Mesenchymal stem cell (in vitro differentiated cells and primary cell): ENCODE measurements at regions not wholly inside any gene's neighbourhood (a gene's known extent, or its start where the extent isn't known, plus 50 kb on each side); places are given as distances from the start of the nearest gene placed in this dataset.

Experiments used
- DNase-seq: peaks from one replicate; pipeline ENCODE4 v3.0.0-alpha.2; 2013
- H2AFZ ChIP-seq: one replicate; pipeline ENCODE4 v1.6.1; 2013; ENCODE audit warnings: low read depth, mild to moderate bottlenecking, control low read depth, inconsistent platforms, low read length, moderate library complexity
- H2AK5ac ChIP-seq: 2 replicates; pipeline ENCODE4 v1.6.1; 2013; ENCODE audit warnings: low read length, moderate library complexity, mild to moderate bottlenecking, inconsistent platforms; ENCODE audit not compliant: severe bottlenecking
- H2BK120ac ChIP-seq: one replicate; pipeline ENCODE4 v1.6.1; 2013; ENCODE audit warnings: low read depth, mild to moderate bottlenecking, inconsistent platforms, low read length, moderate library complexity
- H2BK12ac ChIP-seq, 2 experiments: one replicate each; pipeline ENCODE4 v1.6.1; 2013; ENCODE audit warnings: inconsistent platforms in 2 of 2, low read length in 2 of 2, mild to moderate bottlenecking in 2 of 2, moderate library complexity in 2 of 2, control low read depth in 1 of 2
- H2BK15ac ChIP-seq: one replicate; pipeline ENCODE4 v1.6.1; 2013; ENCODE audit warnings: mild to moderate bottlenecking, low read depth, inconsistent platforms; ENCODE audit not compliant: poor library complexity, severe bottlenecking
- H2BK5ac ChIP-seq: 2 replicates; pipeline ENCODE4 v1.6.1; 2013; ENCODE audit warnings: low read depth, mild to moderate bottlenecking, low read length, control low read depth, inconsistent platforms; ENCODE audit not compliant: poor library complexity, severe bottlenecking
- H3K14ac ChIP-seq, 2 experiments: one replicate each; pipeline ENCODE4 v1.6.1; 2013; ENCODE audit warnings: inconsistent platforms in 2 of 2, low read length in 2 of 2, control low read depth in 1 of 2, mild to moderate bottlenecking in 1 of 2, moderate library complexity in 1 of 2
- H3K18ac ChIP-seq, 2 experiments: one replicate each; pipeline ENCODE4 v1.6.1; 2013; ENCODE audit warnings: inconsistent platforms in 2 of 2, low read length in 2 of 2, control low read depth in 1 of 2, low read depth in 1 of 2, mild to moderate bottlenecking in 1 of 2
- H3K23ac ChIP-seq, 2 experiments: one replicate each; pipeline ENCODE4 v1.6.1; 2013; ENCODE audit warnings: inconsistent platforms in 2 of 2, low read length in 2 of 2, mild to moderate bottlenecking in 2 of 2, moderate library complexity in 2 of 2, control low read depth in 1 of 2
- H3K27ac ChIP-seq: 2 replicates; pipeline ENCODE4 v1.5.1; 2013; ENCODE audit warnings: mild to moderate bottlenecking, moderate library complexity, low read length, control low read depth, inconsistent platforms; ENCODE audit not compliant: poor library complexity, severe bottlenecking
- H3K27me3 ChIP-seq, 2 experiments: 2 replicates each; pipeline versions ENCODE4 v1.6.1 to v1.7.0; 2013; ENCODE audit warnings: low read length in 2 of 2, mild to moderate bottlenecking in 2 of 2, moderate library complexity in 2 of 2, control low read depth in 1 of 2, inconsistent platforms in 1 of 2; ENCODE audit not compliant: control insufficient read depth in 1 of 2, insufficient read depth in 1 of 2
- H3K36me3 ChIP-seq, 2 experiments: 2 replicates each; pipeline versions ENCODE4 v1.6.1 to v1.7.0; 2013; ENCODE audit warnings: low read length in 2 of 2, control low read depth in 1 of 2, inconsistent platforms in 1 of 2, low read depth in 1 of 2, mild to moderate bottlenecking in 1 of 2; ENCODE audit not compliant: insufficient read depth in 2 of 2, control insufficient read depth in 1 of 2
- H3K4ac ChIP-seq, 2 experiments: one replicate each; pipeline ENCODE4 v1.6.1; 2013; ENCODE audit warnings: inconsistent platforms in 2 of 2, low read length in 2 of 2, mild to moderate bottlenecking in 2 of 2, moderate library complexity in 2 of 2, control low read depth in 1 of 2, low read depth in 1 of 2
- H3K4me1 ChIP-seq: 2 replicates; pipeline ENCODE4 v1.6.1; 2013; ENCODE audit warnings: low read depth, low read length, control low read depth; ENCODE audit not compliant: control insufficient read depth, insufficient read depth
- H3K4me2 ChIP-seq: 2 replicates; pipeline ENCODE4 v1.6.1; 2013; ENCODE audit warnings: low read length, mild to moderate bottlenecking, inconsistent platforms; ENCODE audit not compliant: poor library complexity, severe bottlenecking
- H3K4me3 ChIP-seq, 2 experiments: 2 replicates each; pipeline versions ENCODE4 v1.5.1 to v1.7.0; 2013; ENCODE audit warnings: low read length in 2 of 2, mild to moderate bottlenecking in 2 of 2, control low read depth in 1 of 2, low read depth in 1 of 2; ENCODE audit not compliant: insufficient read depth in 1 of 2
- H3K79me1 ChIP-seq: replicated peaks from 2 replicates; pipeline ENCODE4 v1.6.1; 2013; ENCODE audit warnings: mild to moderate bottlenecking, control low read depth, low read length, inconsistent platforms; ENCODE audit not compliant: poor library complexity, severe bottlenecking
- H3K9ac ChIP-seq: 2 replicates; pipeline ENCODE4 v1.7.0; 2013; ENCODE audit warnings: mild to moderate bottlenecking, low read length, moderate library complexity
- H3K9me3 ChIP-seq: 2 replicates; pipeline ENCODE4 v1.7.0; 2013; ENCODE audit warnings: mild to moderate bottlenecking, low read length; ENCODE audit not compliant: control insufficient read depth
- H4K8ac ChIP-seq: one replicate; pipeline ENCODE4 v1.6.1; 2013; ENCODE audit warnings: inconsistent platforms, mild to moderate bottlenecking, low read length, moderate library complexity
- H4K91ac ChIP-seq: one replicate; pipeline ENCODE4 v1.6.1; 2013; ENCODE audit warnings: mild to moderate bottlenecking, low read length, inconsistent platforms
- WGBS: methylation state at CpG from one replicate; pipeline ENCODE4 v1.1.7; 2013; ENCODE audit warnings: mixed read lengths; 5-methylcytosine and 5-hydroxymethylcytosine counted together

GRCh38 chr4:24024157-24024556 lies 134.3 kb upstream of the PPARGC1A start:
- Histone ChIP-seq H2AK5ac (no peak overlapping the region), H2BK120ac (no peak overlapping the region), H2BK15ac (no peak overlapping the region), H4K91ac (no peak overlapping the region), H3K9ac (no peak overlapping the region), H4K8ac (no peak overlapping the region), H3K4me3 (no peak overlapping the region), H3K4me1 (no peaks in the 10 kb centered on the region), H3K18ac (no peak overlapping the region), H3K4ac (no peak overlapping the region), H3K79me1 (no peaks in the 10 kb centered on the region), H3K14ac (no peak overlapping the region), H3K36me3 (no peaks in the 10 kb centered on the region), H3K9me3 (no peaks in the 10 kb centered on the region), H3K27ac (no peak overlapping the region), H2BK12ac (no peak overlapping the region), H3K4me2 (no peak overlapping the region), H2BK5ac (no peak overlapping the region), H2AFZ (no peak overlapping the region), H3K27me3 (peaks cover 0 to 15% of the 10 kb centered on the region in 2 experiments), H3K23ac (no peak overlapping the region)
- WGBS = 75% methylated on average over 4 of the region's 4 CpGs
- peak; percentile 36 for DNase-seq

GRCh38 chr4:24015782-24016181 lies 125.9 kb upstream of the PPARGC1A start:
- Histone ChIP-seq H3K4ac (no peak overlapping the region), H3K18ac (no peak overlapping the region), H2BK120ac (no peak overlapping the region), H3K27me3 (peaks cover 0 to 6% of the 10 kb centered on the region in 2 experiments), H3K79me1 (no peaks in the 10 kb centered on the region), H3K4me2 (no peak overlapping the region), H3K23ac (no peak overlapping the region), H3K36me3 (no peaks in the 10 kb centered on the region), H2AFZ (no peak overlapping the region), H3K9ac (no peak overlapping the region), H3K4me3 (no peak overlapping the region), H2BK5ac (no peak overlapping the region), H3K4me1 (no peaks in the 10 kb centered on the region), H4K8ac (no peak overlapping the region), H3K9me3 (no peaks in the 10 kb centered on the region), H2BK15ac (no peak overlapping the region), H2AK5ac (no peak overlapping the region), H2BK12ac (no peak overlapping the region), H3K14ac (no peak overlapping the region), H3K27ac (no peak overlapping the region), H4K91ac (no peak overlapping the region)
- 88% methylated on average over 1 of the region's 1 CpG for WGBS
- DNase-seq = no peak

GRCh38 chr4:24013668-24014422 lies 124.0 kb upstream of the PPARGC1A start:
- no peak overlapping the region for H3K4ac ChIP-seq
- no peak overlapping the region for H2AFZ ChIP-seq
- no peak overlapping the region for H4K8ac ChIP-seq
- H3K23ac ChIP-seq = no peak overlapping the region
- H2BK5ac ChIP-seq = no peak overlapping the region
- H3K9me3 ChIP-seq = no peaks in the 10 kb centered on the region
- H3K4me3 ChIP-seq = no peak overlapping the region
- no peaks in the 10 kb centered on the region for H3K79me1 ChIP-seq
- H3K4me2 ChIP-seq = no peak overlapping the region
- no peak overlapping the region for H2BK15ac ChIP-seq
- WGBS = 92% methylated on average over 7 of the region's 8 CpGs
- no peaks in the 10 kb centered on the region for H3K36me3 ChIP-seq
- H4K91ac ChIP-seq = no peak overlapping the region
- no peak overlapping the region for H3K18ac ChIP-seq
- no peak overlapping the region for H2AK5ac ChIP-seq
- H2BK120ac ChIP-seq = no peak overlapping the region
- H3K27ac ChIP-seq = no peak overlapping the region
- H3K14ac ChIP-seq = no peak overlapping the region
- H2BK12ac ChIP-seq = no peak overlapping the region
- no peaks in the 10 kb centered on the region for H3K27me3 ChIP-seq
- no peaks in the 10 kb centered on the region for H3K4me1 ChIP-seq
- DNase-seq = no peak
- H3K9ac ChIP-seq = no peak overlapping the region

GRCh38 chr4:24010994-24011393 lies 121.1 kb upstream of the PPARGC1A start:
- Histone ChIP-seq H3K4ac (no peak overlapping the region), H4K91ac (no peak overlapping the region), H3K79me1 (no peaks in the 10 kb centered on the region), H2AFZ (no peak overlapping the region), H4K8ac (no peak overlapping the region), H3K4me2 (no peak overlapping the region), H2BK120ac (no peak overlapping the region), H3K18ac (no peak overlapping the region), H2BK12ac (no peak overlapping the region), H3K27ac (no peak overlapping the region), H3K4me3 (no peak overlapping the region), H3K4me1 (no peaks in the 10 kb centered on the region), H3K27me3 (no peaks in the 10 kb centered on the region), H3K14ac (no peak overlapping the region), H3K9me3 (no peaks in the 10 kb centered on the region), H2BK5ac (no peak overlapping the region), H3K23ac (no peak overlapping the region), H3K36me3 (no peaks in the 10 kb centered on the region), H3K9ac (no peak overlapping the region), H2AK5ac (no peak overlapping the region), H2BK15ac (no peak overlapping the region)
- DNase-seq = no peak
- 49% methylated on average over 1 of the region's 1 CpG for WGBS
